GM19467 (cell line): ENCODE measurements at regions not wholly inside any gene's neighbourhood (a gene's known extent, or its start where the extent isn't known, plus 50 kb on each side); places are given as distances from the start of the nearest gene placed in this dataset.

Experiments used
- ATAC-seq: cut with Tn5 transposase; IDR thresholded peaks from one replicate; pipeline ENCODE4 v1.9.1; 2021; ENCODE audit warnings: mild to moderate bottlenecking, moderate library complexity; ENCODE audit not compliant: unreplicated experiment

DNA sequence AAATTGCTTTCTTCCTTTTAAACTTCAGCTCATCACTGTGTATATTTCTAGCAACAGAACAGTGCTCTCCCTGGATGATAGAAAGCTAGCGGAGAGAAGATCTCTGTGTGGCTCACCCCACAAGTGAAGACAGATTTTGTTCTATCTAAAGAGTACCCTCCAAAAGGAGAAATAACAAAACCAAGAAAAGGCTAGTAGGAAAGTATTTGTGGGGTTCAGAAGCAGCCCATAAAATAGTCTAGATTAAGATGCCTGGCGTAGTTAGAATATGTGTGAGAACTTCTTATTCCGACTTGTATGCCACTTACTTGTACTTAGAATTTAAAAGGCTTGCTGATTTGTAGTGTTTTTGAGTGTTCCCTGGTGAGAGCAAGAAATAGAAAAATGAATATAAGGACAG lies 214.9 kb upstream of the IL12A start:
- no peak for ATAC-seq

GRCh38 chr3:159775372-159775961 lies 213.2 kb upstream of the IL12A start:
- ATAC-seq = no peak

DNA sequence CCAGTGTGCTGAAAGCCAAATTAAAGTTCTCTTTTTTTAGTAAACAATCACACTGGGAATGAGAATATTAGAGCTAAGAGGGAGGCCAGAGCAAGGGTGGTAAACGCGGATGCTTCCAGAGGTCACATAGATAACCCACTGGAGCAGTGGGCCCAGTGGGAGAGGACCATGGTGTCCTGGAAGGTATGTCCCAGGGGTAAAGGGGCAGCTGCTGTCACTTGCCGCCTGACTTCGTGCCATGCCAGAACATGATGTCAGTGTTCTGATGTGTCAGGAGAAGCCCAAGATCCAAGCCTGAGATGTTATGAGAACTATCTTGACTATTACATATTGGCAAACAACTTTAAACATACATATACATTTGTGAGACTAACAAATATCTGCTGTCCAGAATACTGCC lies 211.9 kb upstream of the IL12A start:
- ATAC-seq = no peak

GRCh38 chr3:159779883-159780282 lies 208.8 kb upstream of the IL12A start:
- no peak for ATAC-seq

- ATAC-seq = no peak
Measured at GRCh38 chr3:159781867-159782266, 206.8 kb upstream of the IL12A start.

DNA sequence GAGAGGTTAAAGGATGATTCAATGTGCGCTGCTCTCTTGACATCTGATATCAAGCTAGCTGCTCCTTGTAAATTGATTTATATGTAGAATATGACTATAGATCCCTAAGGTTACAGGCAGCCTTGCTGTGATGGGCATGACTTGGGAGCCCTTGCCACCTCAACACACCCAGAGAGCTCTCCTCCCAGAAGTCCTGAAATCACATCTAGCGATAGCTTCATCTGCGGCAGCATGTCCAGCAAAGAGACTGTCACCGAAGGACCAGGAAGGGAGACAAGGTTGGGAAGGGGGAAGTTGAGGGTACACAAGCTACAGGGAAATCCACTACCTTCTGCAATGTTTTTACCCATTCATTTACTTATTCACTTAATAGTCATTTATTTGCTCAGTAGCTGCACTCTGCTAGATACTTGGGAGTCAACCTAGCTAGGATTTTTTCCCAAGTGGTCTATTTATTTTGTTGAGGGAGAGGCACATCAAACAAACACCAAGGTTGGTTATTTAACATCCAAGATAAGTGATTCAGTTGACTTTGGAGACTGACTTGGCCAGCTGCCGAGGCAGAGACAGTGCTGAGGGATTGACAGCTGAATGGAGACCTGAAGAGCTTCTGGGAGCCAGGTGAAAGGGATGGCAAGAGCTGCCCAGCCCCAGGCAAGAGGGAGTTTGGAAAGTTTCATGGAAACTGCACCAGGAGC lies 205.8 kb upstream of the IL12A start:
- no peak for ATAC-seq

DNA sequence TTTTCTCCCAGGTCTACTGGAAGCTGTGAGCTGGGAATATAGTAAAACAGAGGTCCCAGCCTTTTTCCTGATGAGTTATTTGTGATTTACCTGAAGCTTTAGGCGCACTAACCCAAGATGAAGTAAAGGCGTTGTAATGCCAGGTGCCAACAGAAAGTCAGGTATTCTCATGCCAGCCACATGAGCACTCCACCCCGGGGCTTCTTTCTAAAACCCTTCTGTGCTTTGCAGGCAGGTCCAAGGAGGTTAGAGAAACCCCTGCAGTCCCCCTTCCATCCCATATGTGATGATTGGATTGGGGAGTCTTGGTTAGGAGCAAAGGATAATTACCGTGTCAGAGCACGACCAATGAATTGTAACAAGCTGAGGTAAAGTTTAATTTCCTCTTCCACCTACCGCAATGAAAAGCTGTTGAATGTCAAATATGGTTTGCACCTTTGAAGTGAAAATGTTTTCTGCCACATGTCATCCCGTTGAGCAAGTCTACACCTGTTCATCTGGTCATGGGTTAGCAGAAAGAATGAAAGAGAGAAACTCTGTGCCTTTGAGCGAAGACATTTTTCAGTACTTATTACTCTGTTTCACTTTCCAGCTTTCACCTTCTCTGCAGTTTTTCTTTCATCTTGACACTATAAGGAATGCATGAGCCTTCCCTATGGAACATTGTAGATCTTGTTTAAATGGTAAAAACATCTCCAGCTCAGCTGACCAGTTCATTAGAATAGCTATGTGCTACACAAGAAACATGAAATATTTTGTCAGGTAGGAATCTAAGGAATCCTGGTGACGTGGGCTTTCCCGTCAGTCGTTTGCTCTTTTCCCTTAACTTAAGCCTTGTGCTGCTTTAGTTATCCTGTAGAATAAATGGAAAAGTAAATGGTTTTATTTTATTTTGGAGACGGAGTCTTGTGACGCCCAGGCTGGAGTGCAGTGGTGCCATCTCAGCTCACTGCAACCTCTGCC lies 204.6 kb upstream of the IL12A start:
- no peak for ATAC-seq

DNA sequence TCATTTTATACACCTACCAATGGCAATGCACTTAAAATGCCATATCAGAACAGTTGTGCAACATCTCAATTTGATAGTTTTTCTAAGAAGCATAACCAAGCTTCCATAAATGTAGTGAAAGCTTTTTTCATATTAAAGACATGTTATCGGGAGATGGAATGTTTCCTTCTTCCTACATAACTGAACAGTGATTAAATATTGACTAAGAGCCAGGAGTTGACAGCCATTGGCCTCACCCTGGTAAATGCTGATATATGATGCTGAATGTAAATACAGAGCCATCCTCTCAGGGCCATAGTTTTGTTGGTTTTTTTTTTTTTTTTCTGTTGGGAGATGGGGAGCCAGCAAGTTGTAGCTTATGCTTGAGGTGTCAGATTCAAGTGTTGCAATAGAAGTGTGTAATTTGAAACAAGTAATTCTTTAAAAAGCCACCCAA lies 203.3 kb upstream of the IL12A start:
- ATAC-seq = no peak

- ATAC-seq = no peak
Measured at GRCh38 chr3:159786489-159787177, 202.0 kb upstream of the IL12A start.

DNA sequence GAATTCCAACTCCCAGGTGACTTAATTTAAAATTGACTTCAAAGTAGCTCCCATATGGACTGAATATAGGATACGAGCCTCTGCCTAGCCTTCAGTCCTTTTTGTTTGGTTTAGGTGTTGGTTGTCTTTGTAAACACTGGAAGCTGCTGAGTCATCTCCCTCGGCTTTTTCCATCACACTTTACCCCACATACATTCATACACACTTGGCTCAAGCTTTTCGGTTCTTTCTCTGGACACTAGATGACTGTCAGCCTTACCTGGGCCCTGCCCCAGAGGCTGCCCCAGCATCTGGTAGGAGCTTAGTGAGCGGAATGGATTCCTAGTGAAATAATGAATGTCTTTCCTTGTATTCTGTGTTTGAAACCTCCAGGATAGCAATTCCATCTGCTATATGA lies 201.5 kb upstream of the IL12A start:
- ATAC-seq = no peak

DNA sequence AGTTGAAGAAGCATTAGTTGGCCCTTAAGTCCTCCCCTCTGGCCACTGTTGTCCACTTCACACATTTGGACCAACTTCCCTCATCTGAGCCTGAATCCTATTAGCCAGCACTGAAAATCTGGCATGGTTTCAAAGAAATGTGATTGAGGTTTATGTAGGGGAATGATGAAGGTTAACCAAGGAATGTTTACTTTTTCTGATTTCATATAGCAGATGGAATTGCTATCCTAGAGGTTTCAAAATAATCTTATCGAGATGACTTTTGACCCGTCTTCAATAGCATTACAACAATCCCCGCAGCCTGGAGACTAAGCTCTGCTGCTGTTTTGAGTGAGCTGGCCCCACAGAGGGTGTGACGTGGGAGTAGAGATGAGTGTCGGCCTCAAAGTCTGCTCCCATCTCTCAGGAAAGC lies 200.8 kb upstream of the IL12A start:
- no peak for ATAC-seq

- ATAC-seq = no peak
Measured at GRCh38 chr3:159788291-159788690, 200.3 kb upstream of the IL12A start.

DNA sequence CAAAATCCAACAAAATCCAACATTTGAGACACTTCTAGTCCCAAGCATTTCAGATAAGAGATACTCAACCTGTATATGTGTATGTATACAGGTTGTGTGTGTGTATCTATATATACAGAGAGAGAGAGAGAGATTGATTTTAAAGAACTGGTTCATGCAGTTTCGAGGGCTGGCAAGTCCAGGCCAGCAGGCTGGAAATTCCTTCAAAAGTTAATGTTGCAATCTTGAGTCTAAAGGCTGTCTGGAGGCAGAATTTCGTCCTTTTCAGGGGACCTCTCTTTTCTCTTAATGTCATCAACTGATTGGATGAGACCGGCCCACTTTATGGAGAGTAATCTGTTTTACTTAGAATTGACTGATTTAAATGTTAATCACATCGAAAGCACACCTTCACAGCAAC lies 199.6 kb upstream of the IL12A start:
- no peak for ATAC-seq

GRCh38 chr3:159789742-159790635 lies 198.6 kb upstream of the IL12A start:
- no peak for ATAC-seq

- no peak for ATAC-seq
Measured at GRCh38 chr3:159791336-159791735, 197.3 kb upstream of the IL12A start.

- no peak for ATAC-seq
Measured at GRCh38 chr3:159792070-159792469, 196.6 kb upstream of the IL12A start.

GRCh38 chr3:159795042-159795441 lies 193.6 kb upstream of the IL12A start:
- no peak for ATAC-seq

GRCh38 chr3:159795681-159796175 lies 192.9 kb upstream of the IL12A start:
- no peak for ATAC-seq

DNA sequence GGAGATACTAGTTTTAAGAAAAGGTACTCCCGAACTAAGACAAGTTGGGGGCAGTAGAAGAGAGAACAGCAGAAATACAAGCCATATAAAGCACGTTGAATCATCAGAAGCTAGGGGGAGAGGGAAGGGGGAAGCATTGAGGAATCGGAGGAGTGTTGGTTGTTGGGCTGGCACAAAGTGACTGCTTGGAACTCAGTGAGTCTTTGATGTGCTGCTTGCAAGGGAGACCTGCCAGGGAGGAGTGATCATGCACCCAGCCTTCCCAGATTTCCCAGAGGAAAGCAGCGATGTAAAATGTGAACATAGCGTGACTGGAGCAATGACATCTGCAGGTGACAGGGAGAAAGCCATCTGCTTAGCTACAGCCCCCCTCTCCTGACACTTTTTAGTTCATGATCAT lies 192.4 kb upstream of the IL12A start:
- ATAC-seq = no peak

DNA sequence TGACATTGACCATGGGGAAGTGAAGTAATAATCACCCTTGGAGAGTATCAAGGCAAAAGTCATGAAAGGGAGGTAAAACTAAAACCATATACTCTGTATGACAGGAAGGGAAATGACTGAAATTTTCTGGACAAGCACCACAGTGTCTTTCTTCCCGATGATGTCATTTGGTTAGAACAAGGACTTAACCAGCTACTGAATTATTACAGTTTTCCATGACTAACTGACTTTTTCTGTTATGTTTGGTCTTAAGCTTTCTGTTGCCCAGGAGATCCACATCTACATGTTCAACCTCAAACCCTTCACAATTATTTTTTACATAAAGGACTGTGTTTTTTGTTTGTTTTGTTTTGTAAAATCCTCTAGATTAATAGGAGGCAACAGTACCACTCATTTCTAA lies 191.9 kb upstream of the IL12A start:
- ATAC-seq = no peak
